ENCODE measurements at regions not wholly inside any gene's neighbourhood (a gene's known extent, or its start where the extent isn't known, plus 50 kb on each side); places are given as distances from the start of the nearest gene placed in this dataset.

DNA sequence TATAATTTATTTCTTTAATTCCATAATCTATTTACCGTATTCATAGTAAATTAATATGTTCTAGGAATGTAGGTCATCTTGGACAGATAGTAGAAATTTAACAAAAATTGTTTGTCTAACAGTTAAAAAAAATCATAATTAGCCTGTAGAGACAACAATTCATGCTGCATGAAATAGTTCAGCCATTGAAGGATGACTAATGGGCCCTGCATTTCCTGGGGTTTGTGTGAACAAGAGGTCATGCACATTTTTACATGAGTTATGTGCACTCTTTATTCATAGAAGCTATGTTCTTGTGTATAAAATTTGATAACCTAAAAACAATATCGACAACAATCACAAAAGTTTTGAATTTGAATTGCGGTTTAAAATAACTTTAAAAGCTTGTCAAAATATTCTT is 1663.6 kb downstream of the SUCLG1 start:
- TF ChIP-seq, protein P1, sequence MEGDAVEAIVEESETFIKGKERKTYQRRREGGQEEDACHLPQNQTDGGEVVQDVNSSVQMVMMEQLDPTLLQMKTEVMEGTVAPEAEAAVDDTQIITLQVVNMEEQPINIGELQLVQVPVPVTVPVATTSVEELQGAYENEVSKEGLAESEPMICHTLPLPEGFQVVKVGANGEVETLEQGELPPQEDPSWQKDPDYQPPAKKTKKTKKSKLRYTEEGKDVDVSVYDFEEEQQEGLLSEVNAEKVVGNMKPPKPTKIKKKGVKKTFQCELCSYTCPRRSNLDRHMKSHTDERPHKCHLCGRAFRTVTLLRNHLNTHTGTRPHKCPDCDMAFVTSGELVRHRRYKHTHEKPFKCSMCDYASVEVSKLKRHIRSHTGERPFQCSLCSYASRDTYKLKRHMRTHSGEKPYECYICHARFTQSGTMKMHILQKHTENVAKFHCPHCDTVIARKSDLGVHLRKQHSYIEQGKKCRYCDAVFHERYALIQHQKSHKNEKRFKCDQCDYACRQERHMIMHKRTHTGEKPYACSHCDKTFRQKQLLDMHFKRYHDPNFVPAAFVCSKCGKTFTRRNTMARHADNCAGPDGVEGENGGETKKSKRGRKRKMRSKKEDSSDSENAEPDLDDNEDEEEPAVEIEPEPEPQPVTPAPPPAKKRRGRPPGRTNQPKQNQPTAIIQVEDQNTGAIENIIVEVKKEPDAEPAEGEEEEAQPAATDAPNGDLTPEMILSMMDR (IDR thresholded peaks at IDR 0.05), result no peak
- no peak for TF ChIP-seq POLR2A (IDR thresholded peaks at IDR 0.05)

Measured in body of pancreas (tissue), 4 donors.